Mesenchymal stem cell (in vitro differentiated cells and primary cell): ENCODE measurements at regions not wholly inside any gene's neighbourhood (a gene's known extent, or its start where the extent isn't known, plus 50 kb on each side); places are given as distances from the start of the nearest gene placed in this dataset.

Experiments
- DNase-seq: peaks from one replicate; pipeline ENCODE4 v3.0.0-alpha.2; 2013
- H2AFZ ChIP-seq: one replicate; pipeline ENCODE4 v1.6.1; 2013; ENCODE audit warnings: low read depth, mild to moderate bottlenecking, control low read depth, inconsistent platforms, low read length, moderate library complexity
- H2AK5ac ChIP-seq: 2 replicates; pipeline ENCODE4 v1.6.1; 2013; ENCODE audit warnings: low read length, moderate library complexity, mild to moderate bottlenecking, inconsistent platforms; ENCODE audit not compliant: severe bottlenecking
- H2BK120ac ChIP-seq: one replicate; pipeline ENCODE4 v1.6.1; 2013; ENCODE audit warnings: low read depth, mild to moderate bottlenecking, inconsistent platforms, low read length, moderate library complexity
- H2BK12ac ChIP-seq, 2 experiments: one replicate each; pipeline ENCODE4 v1.6.1; 2013; ENCODE audit warnings: inconsistent platforms in 2 of 2, low read length in 2 of 2, mild to moderate bottlenecking in 2 of 2, moderate library complexity in 2 of 2, control low read depth in 1 of 2
- H2BK15ac ChIP-seq: one replicate; pipeline ENCODE4 v1.6.1; 2013; ENCODE audit warnings: mild to moderate bottlenecking, low read depth, inconsistent platforms; ENCODE audit not compliant: poor library complexity, severe bottlenecking
- H2BK5ac ChIP-seq: 2 replicates; pipeline ENCODE4 v1.6.1; 2013; ENCODE audit warnings: low read depth, mild to moderate bottlenecking, low read length, control low read depth, inconsistent platforms; ENCODE audit not compliant: poor library complexity, severe bottlenecking
- H3K14ac ChIP-seq, 2 experiments: one replicate each; pipeline ENCODE4 v1.6.1; 2013; ENCODE audit warnings: inconsistent platforms in 2 of 2, low read length in 2 of 2, control low read depth in 1 of 2, mild to moderate bottlenecking in 1 of 2, moderate library complexity in 1 of 2
- H3K18ac ChIP-seq, 2 experiments: one replicate each; pipeline ENCODE4 v1.6.1; 2013; ENCODE audit warnings: inconsistent platforms in 2 of 2, low read length in 2 of 2, control low read depth in 1 of 2, low read depth in 1 of 2, mild to moderate bottlenecking in 1 of 2
- H3K23ac ChIP-seq, 2 experiments: one replicate each; pipeline ENCODE4 v1.6.1; 2013; ENCODE audit warnings: inconsistent platforms in 2 of 2, low read length in 2 of 2, mild to moderate bottlenecking in 2 of 2, moderate library complexity in 2 of 2, control low read depth in 1 of 2
- H3K27ac ChIP-seq: 2 replicates; pipeline ENCODE4 v1.5.1; 2013; ENCODE audit warnings: mild to moderate bottlenecking, moderate library complexity, low read length, control low read depth, inconsistent platforms; ENCODE audit not compliant: poor library complexity, severe bottlenecking
- H3K27me3 ChIP-seq, 2 experiments: 2 replicates each; pipeline versions ENCODE4 v1.6.1 to v1.7.0; 2013; ENCODE audit warnings: low read length in 2 of 2, mild to moderate bottlenecking in 2 of 2, moderate library complexity in 2 of 2, control low read depth in 1 of 2, inconsistent platforms in 1 of 2; ENCODE audit not compliant: control insufficient read depth in 1 of 2, insufficient read depth in 1 of 2
- H3K36me3 ChIP-seq, 2 experiments: 2 replicates each; pipeline versions ENCODE4 v1.6.1 to v1.7.0; 2013; ENCODE audit warnings: low read length in 2 of 2, control low read depth in 1 of 2, inconsistent platforms in 1 of 2, low read depth in 1 of 2, mild to moderate bottlenecking in 1 of 2; ENCODE audit not compliant: insufficient read depth in 2 of 2, control insufficient read depth in 1 of 2
- H3K4ac ChIP-seq, 2 experiments: one replicate each; pipeline ENCODE4 v1.6.1; 2013; ENCODE audit warnings: inconsistent platforms in 2 of 2, low read length in 2 of 2, mild to moderate bottlenecking in 2 of 2, moderate library complexity in 2 of 2, control low read depth in 1 of 2, low read depth in 1 of 2
- H3K4me1 ChIP-seq: 2 replicates; pipeline ENCODE4 v1.6.1; 2013; ENCODE audit warnings: low read depth, low read length, control low read depth; ENCODE audit not compliant: control insufficient read depth, insufficient read depth
- H3K4me2 ChIP-seq: 2 replicates; pipeline ENCODE4 v1.6.1; 2013; ENCODE audit warnings: low read length, mild to moderate bottlenecking, inconsistent platforms; ENCODE audit not compliant: poor library complexity, severe bottlenecking
- H3K4me3 ChIP-seq, 2 experiments: 2 replicates each; pipeline versions ENCODE4 v1.5.1 to v1.7.0; 2013; ENCODE audit warnings: low read length in 2 of 2, mild to moderate bottlenecking in 2 of 2, control low read depth in 1 of 2, low read depth in 1 of 2; ENCODE audit not compliant: insufficient read depth in 1 of 2
- H3K79me1 ChIP-seq: replicated peaks from 2 replicates; pipeline ENCODE4 v1.6.1; 2013; ENCODE audit warnings: mild to moderate bottlenecking, control low read depth, low read length, inconsistent platforms; ENCODE audit not compliant: poor library complexity, severe bottlenecking
- H3K9ac ChIP-seq: 2 replicates; pipeline ENCODE4 v1.7.0; 2013; ENCODE audit warnings: mild to moderate bottlenecking, low read length, moderate library complexity
- H3K9me3 ChIP-seq: 2 replicates; pipeline ENCODE4 v1.7.0; 2013; ENCODE audit warnings: mild to moderate bottlenecking, low read length; ENCODE audit not compliant: control insufficient read depth
- H4K8ac ChIP-seq: one replicate; pipeline ENCODE4 v1.6.1; 2013; ENCODE audit warnings: inconsistent platforms, mild to moderate bottlenecking, low read length, moderate library complexity
- H4K91ac ChIP-seq: one replicate; pipeline ENCODE4 v1.6.1; 2013; ENCODE audit warnings: mild to moderate bottlenecking, low read length, inconsistent platforms
- WGBS: methylation state at CpG from one replicate; pipeline ENCODE4 v1.1.7; 2013; ENCODE audit warnings: mixed read lengths; 5-methylcytosine and 5-hydroxymethylcytosine counted together

- Histone ChIP-seq H4K91ac (no peak overlapping the region), H3K79me1 (no peaks in the 10 kb centered on the region), H3K4me1 (no peaks in the 10 kb centered on the region), H2BK120ac (no peak overlapping the region), H3K18ac (no peak overlapping the region), H2BK15ac (no peak overlapping the region), H2AFZ (no peak overlapping the region), H3K4me3 (no peak overlapping the region), H3K27ac (no peak overlapping the region), H3K4ac (no peak overlapping the region), H3K9me3 (peaks cover 9% of the 10 kb centered on the region), H4K8ac (no peak overlapping the region), H3K9ac (no peak overlapping the region), H3K27me3 (peaks cover 0 to 29% of the 10 kb centered on the region in 2 experiments), H2BK12ac (no peak overlapping the region), H3K23ac (no peak overlapping the region), H3K4me2 (no peak overlapping the region), H2BK5ac (no peak overlapping the region), H3K14ac (no peak overlapping the region), H2AK5ac (no peak overlapping the region), H3K36me3 (no peaks in the 10 kb centered on the region)
- no peak for DNase-seq
- 91% methylated on average over 1 of the region's 2 CpGs for WGBS
Observed at GRCh38 chr1:215377746-215378145, 189.4 kb upstream of the KCTD3 start.

- H2AK5ac ChIP-seq: no peak overlapping the region
- DNase-seq: no peak
- H3K4me1 ChIP-seq: no peaks in the 10 kb centered on the region
- H3K9ac ChIP-seq: no peak overlapping the region
- H2BK5ac ChIP-seq: no peak overlapping the region
- no peak overlapping the region for H2BK120ac ChIP-seq
- H4K8ac ChIP-seq: no peak overlapping the region
- peaks cover 0 to 11% of the 10 kb centered on the region in 2 experiments for H3K27me3 ChIP-seq
- no peak overlapping the region for H3K23ac ChIP-seq
- no peak overlapping the region for H3K27ac ChIP-seq
- H3K14ac ChIP-seq: no peak overlapping the region
- H2AFZ ChIP-seq: no peak overlapping the region
- no peak overlapping the region for H3K18ac ChIP-seq
- H4K91ac ChIP-seq: no peak overlapping the region
- H2BK12ac ChIP-seq: no peak overlapping the region
- no peaks in the 10 kb centered on the region for H3K79me1 ChIP-seq
- no peak overlapping the region for H3K4ac ChIP-seq
- no peak overlapping the region for H3K4me2 ChIP-seq
- H3K36me3 ChIP-seq: no peaks in the 10 kb centered on the region
- H2BK15ac ChIP-seq: no peak overlapping the region
- 97% methylated on average over 1 of the region's 1 CpG for WGBS
- no peak overlapping the region for H3K4me3 ChIP-seq
- peaks cover 15% of the 10 kb centered on the region for H3K9me3 ChIP-seq
Observed at GRCh38 chr1:215380566-215380965, 186.5 kb upstream of the KCTD3 start.

GRCh38 chr1:215393476-215393875 is 173.6 kb upstream of the KCTD3 start:
- peaks cover 4% of the 10 kb centered on the region for H3K9me3 ChIP-seq
- H3K23ac ChIP-seq: no peak overlapping the region
- H3K4me1 ChIP-seq: no peaks in the 10 kb centered on the region
- no peak overlapping the region for H3K14ac ChIP-seq
- no peak overlapping the region for H2AFZ ChIP-seq
- no peak overlapping the region for H2AK5ac ChIP-seq
- no peak overlapping the region for H2BK5ac ChIP-seq
- no peak overlapping the region for H4K91ac ChIP-seq
- no peak overlapping the region for H2BK12ac ChIP-seq
- H3K4me3 ChIP-seq: no peak overlapping the region
- no peak overlapping the region for H2BK15ac ChIP-seq
- no peak overlapping the region for H3K27ac ChIP-seq
- no peak overlapping the region for H2BK120ac ChIP-seq
- no peaks in the 10 kb centered on the region for H3K27me3 ChIP-seq
- no peak overlapping the region for H3K4me2 ChIP-seq
- H3K9ac ChIP-seq: no peak overlapping the region
- WGBS: 100% methylated on average over 1 of the region's 1 CpG
- no peaks in the 10 kb centered on the region for H3K36me3 ChIP-seq
- DNase-seq: no peak
- H3K4ac ChIP-seq: no peak overlapping the region
- no peak overlapping the region for H4K8ac ChIP-seq
- H3K79me1 ChIP-seq: no peaks in the 10 kb centered on the region
- no peak overlapping the region for H3K18ac ChIP-seq

- no peak overlapping the region for H2BK120ac ChIP-seq
- H3K36me3 ChIP-seq: no peaks in the 10 kb centered on the region
- no peak overlapping the region for H2BK5ac ChIP-seq
- H3K9me3 ChIP-seq: peaks cover 4% of the 10 kb centered on the region
- no peaks in the 10 kb centered on the region for H3K4me1 ChIP-seq
- H3K23ac ChIP-seq: no peak overlapping the region
- no peak overlapping the region for H2BK15ac ChIP-seq
- DNase-seq: no peak
- H3K14ac ChIP-seq: no peak overlapping the region
- H4K91ac ChIP-seq: no peak overlapping the region
- no peak overlapping the region for H3K9ac ChIP-seq
- H4K8ac ChIP-seq: no peak overlapping the region
- no peaks in the 10 kb centered on the region for H3K27me3 ChIP-seq
- no peak overlapping the region for H3K27ac ChIP-seq
- H2BK12ac ChIP-seq: no peak overlapping the region
- H3K4ac ChIP-seq: no peak overlapping the region
- WGBS: 98% methylated on average over 46 of the region's 53 CpGs
- H3K79me1 ChIP-seq: no peaks in the 10 kb centered on the region
- peak overlapping the region in 1 of 2 experiments; percentile 33 for H3K18ac ChIP-seq
- no peak overlapping the region for H2AFZ ChIP-seq
- no peak overlapping the region for H2AK5ac ChIP-seq
- H3K4me3 ChIP-seq: peak overlapping the region in 1 of 2 experiments; percentile 20
- no peak overlapping the region for H3K4me2 ChIP-seq
Observed at GRCh38 chr1:215394084-215394991, 172.8 kb upstream of the KCTD3 start.
